ENCODE measurements at regions not wholly inside any gene's neighbourhood (a gene's known extent, or its start where the extent isn't known, plus 50 kb on each side); places are given as distances from the start of the nearest gene placed in this dataset.

DNA sequence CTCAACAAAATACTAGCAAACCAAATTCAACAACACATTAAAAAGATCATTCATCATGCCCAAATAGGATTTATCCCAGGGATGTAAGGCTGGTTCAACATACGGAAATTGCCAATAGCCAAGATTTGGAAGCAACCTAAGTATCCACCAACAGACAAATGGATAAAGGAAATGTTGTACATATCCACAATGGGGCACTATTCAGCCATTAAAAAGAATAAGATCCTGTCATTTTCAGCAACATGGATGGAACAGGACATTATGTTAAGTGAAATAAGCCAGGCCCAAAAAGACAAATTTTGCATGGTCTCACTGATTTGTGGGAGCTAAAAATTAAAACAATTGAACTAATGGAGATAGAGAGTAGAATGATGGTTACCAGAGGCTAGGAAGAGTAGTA lies 82.0 kb upstream of the FAM241A start:
- Histone ChIP-seq H3K27ac (ENCODE audit: low read length) (no peak overlapping the region), H4K20me1 (ENCODE audit: insufficient read depth) (no peaks in the 10 kb centered on the region), H3K79me2 (replicated peaks; ENCODE audit: insufficient read depth, low read length) (no peaks in the 10 kb centered on the region), H2AFZ (ENCODE audit: low read depth, low read length) (no peak overlapping the region), H3K36me3 (ENCODE audit: insufficient read depth, low read length) (no peaks in the 10 kb centered on the region), H3K27me3 (ENCODE audit: insufficient read depth, low read depth, low read length) (no peaks in the 10 kb centered on the region), H3K9me3 (ENCODE audit: low read length) (no peaks in the 10 kb centered on the region), H3K4me3 (ENCODE audit: low read length) (no peak overlapping the region), H3F3A (ENCODE audit: insufficient read depth, low read length, poor library complexity, severe bottlenecking) (no peaks in the 10 kb centered on the region), H3K9me2 (ENCODE audit: insufficient read depth, low read length) (no peaks in the 10 kb centered on the region), H3K4me2 (ENCODE audit: low read length) (no peak overlapping the region), H3K9ac (ENCODE audit: low read length) (no peak overlapping the region)
- TF ChIP-seq SMC3 (conservative IDR thresholded peaks at IDR 0.05; ENCODE audit: poor library complexity) (no peak), EZH2 (IDR thresholded peaks at IDR 0.05; ENCODE audit: borderline replicate concordance, insufficient read depth, low read length, poor library complexity, severe bottlenecking) (no peak), POLR2AphosphoS5 (IDR thresholded peaks at IDR 0.05) (no peak), RAD21 (conservative IDR thresholded peaks at IDR 0.05) (no peak), TAF1 (IDR thresholded peaks at IDR 0.05; ENCODE audit: low read depth) (no peak), EP300 (conservative IDR thresholded peaks at IDR 0.05; ENCODE audit: poor library complexity, severe bottlenecking) (no peak), MXI1 (conservative IDR thresholded peaks at IDR 0.05; ENCODE audit: poor library complexity, severe bottlenecking) (no peak)
- TF ChIP-seq, protein P1, sequence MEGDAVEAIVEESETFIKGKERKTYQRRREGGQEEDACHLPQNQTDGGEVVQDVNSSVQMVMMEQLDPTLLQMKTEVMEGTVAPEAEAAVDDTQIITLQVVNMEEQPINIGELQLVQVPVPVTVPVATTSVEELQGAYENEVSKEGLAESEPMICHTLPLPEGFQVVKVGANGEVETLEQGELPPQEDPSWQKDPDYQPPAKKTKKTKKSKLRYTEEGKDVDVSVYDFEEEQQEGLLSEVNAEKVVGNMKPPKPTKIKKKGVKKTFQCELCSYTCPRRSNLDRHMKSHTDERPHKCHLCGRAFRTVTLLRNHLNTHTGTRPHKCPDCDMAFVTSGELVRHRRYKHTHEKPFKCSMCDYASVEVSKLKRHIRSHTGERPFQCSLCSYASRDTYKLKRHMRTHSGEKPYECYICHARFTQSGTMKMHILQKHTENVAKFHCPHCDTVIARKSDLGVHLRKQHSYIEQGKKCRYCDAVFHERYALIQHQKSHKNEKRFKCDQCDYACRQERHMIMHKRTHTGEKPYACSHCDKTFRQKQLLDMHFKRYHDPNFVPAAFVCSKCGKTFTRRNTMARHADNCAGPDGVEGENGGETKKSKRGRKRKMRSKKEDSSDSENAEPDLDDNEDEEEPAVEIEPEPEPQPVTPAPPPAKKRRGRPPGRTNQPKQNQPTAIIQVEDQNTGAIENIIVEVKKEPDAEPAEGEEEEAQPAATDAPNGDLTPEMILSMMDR (IDR thresholded peaks at IDR 0.05; ENCODE audit: poor library complexity, severe bottlenecking): no peak
- TF ChIP-seq, protein P2, sequence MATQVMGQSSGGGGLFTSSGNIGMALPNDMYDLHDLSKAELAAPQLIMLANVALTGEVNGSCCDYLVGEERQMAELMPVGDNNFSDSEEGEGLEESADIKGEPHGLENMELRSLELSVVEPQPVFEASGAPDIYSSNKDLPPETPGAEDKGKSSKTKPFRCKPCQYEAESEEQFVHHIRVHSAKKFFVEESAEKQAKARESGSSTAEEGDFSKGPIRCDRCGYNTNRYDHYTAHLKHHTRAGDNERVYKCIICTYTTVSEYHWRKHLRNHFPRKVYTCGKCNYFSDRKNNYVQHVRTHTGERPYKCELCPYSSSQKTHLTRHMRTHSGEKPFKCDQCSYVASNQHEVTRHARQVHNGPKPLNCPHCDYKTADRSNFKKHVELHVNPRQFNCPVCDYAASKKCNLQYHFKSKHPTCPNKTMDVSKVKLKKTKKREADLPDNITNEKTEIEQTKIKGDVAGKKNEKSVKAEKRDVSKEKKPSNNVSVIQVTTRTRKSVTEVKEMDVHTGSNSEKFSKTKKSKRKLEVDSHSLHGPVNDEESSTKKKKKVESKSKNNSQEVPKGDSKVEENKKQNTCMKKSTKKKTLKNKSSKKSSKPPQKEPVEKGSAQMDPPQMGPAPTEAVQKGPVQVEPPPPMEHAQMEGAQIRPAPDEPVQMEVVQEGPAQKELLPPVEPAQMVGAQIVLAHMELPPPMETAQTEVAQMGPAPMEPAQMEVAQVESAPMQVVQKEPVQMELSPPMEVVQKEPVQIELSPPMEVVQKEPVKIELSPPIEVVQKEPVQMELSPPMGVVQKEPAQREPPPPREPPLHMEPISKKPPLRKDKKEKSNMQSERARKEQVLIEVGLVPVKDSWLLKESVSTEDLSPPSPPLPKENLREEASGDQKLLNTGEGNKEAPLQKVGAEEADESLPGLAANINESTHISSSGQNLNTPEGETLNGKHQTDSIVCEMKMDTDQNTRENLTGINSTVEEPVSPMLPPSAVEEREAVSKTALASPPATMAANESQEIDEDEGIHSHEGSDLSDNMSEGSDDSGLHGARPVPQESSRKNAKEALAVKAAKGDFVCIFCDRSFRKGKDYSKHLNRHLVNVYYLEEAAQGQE (IDR thresholded peaks at IDR 0.05; ENCODE audit: borderline replicate concordance): no peak

DNA sequence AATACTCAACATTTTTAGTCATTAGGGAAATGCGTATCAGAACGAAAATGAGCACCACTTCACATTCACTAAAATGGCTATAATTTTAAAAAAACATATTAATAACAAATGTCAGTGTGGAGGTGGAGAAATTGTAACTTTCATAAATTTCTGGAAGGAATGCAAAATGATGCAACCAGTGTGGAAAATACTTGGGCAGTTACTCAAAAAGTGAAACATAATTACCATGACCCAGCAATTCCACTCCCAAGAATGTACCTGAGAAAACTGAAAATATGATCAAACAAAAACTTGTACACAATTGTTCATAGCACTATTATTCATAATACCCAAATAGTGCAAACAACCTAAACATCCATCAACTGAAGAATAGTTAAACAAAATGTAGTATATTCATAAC lies 76.1 kb upstream of the FAM241A start:
- Histone ChIP-seq H4K20me1 (ENCODE audit: insufficient read depth) (no peaks in the 10 kb centered on the region), H3K36me3 (ENCODE audit: insufficient read depth, low read length) (no peaks in the 10 kb centered on the region), H3K9me3 (ENCODE audit: low read length) (no peaks in the 10 kb centered on the region), H3K4me2 (ENCODE audit: low read length) (no peak overlapping the region), H3K27me3 (ENCODE audit: insufficient read depth, low read depth, low read length) (no peaks in the 10 kb centered on the region), H3K27ac (ENCODE audit: low read length) (no peak overlapping the region), H3K9me2 (ENCODE audit: insufficient read depth, low read length) (no peaks in the 10 kb centered on the region), H3K4me3 (ENCODE audit: low read length) (no peak overlapping the region), H3F3A (ENCODE audit: insufficient read depth, low read length, poor library complexity, severe bottlenecking) (no peaks in the 10 kb centered on the region), H3K79me2 (replicated peaks; ENCODE audit: insufficient read depth, low read length) (no peaks in the 10 kb centered on the region), H3K9ac (ENCODE audit: low read length) (no peak overlapping the region), H2AFZ (ENCODE audit: low read depth, low read length) (no peak overlapping the region)
- TF ChIP-seq, protein P2 (IDR thresholded peaks at IDR 0.05; ENCODE audit: borderline replicate concordance): no peak
- TF ChIP-seq EZH2 (IDR thresholded peaks at IDR 0.05; ENCODE audit: borderline replicate concordance, insufficient read depth, low read length, poor library complexity, severe bottlenecking) (no peak), RAD21 (conservative IDR thresholded peaks at IDR 0.05) (no peak), EP300 (conservative IDR thresholded peaks at IDR 0.05; ENCODE audit: poor library complexity, severe bottlenecking) (no peak), SMC3 (conservative IDR thresholded peaks at IDR 0.05; ENCODE audit: poor library complexity) (no peak), POLR2AphosphoS5 (IDR thresholded peaks at IDR 0.05) (no peak), TAF1 (IDR thresholded peaks at IDR 0.05; ENCODE audit: low read depth) (no peak), MXI1 (conservative IDR thresholded peaks at IDR 0.05; ENCODE audit: poor library complexity, severe bottlenecking) (no peak)
- TF ChIP-seq, protein P1 (IDR thresholded peaks at IDR 0.05; ENCODE audit: poor library complexity, severe bottlenecking): no peak
